ENCODE measurements at regions not wholly inside any gene's neighbourhood (a gene's known extent, or its start where the extent isn't known, plus 50 kb on each side); places are given as distances from the start of the nearest gene placed in this dataset.

DNA sequence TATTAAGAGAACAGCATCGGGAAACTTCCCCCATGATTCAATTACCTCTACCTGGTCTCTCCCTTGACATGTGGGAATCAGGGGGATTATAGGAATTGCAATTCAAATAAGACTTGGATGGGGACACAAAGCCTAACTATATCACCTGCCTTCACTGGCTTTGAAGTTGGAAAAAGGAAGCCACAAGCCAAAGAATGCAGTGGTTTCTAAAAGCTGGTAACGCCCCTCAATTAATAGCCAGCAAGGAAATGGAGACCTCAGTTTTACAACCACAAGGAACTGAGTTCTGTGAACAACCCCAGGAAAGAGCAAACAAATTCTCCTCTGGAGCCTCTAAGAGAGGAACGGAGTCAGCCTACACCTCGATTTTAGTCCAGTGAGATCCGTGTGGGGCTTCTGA lies 244.1 kb downstream of the TFAP2A start:
- H3K4me2 ChIP-seq (ENCODE audit: low read depth, low read length) = no peak overlapping the region
- no peak overlapping the region for H4K91ac ChIP-seq (ENCODE audit: insufficient read depth, low read depth, low read length)
- intact Hi-C loops (cut with micrococcal nuclease) = no loop called here
- H3K79me1 ChIP-seq (ENCODE audit: low read depth in 1 of 2, low read length in 2 of 2) = no peaks in the 10 kb centered on the region
- H3K4ac ChIP-seq (ENCODE audit: low read depth, low read length) = no peak overlapping the region
- no peak for ATAC-seq (ENCODE audit: low read depth)
- H2BK120ac ChIP-seq (ENCODE audit: low read depth, low read length) = no peak overlapping the region
- no CpG with 5 or more reads among the region's 5 CpGs for WGBS, 2 experiments (ENCODE audit: extremely low coverage in 2 of 2, insufficient read length in 1 of 2)
- H3K27ac ChIP-seq (ENCODE audit: insufficient read depth, low read length) = no peak overlapping the region
- H3K36me3 ChIP-seq (ENCODE audit: control insufficient read depth, insufficient read depth, low read length) = no peaks in the 10 kb centered on the region
- no peak overlapping the region for H4K8ac ChIP-seq (ENCODE audit: low read depth in 2 of 2, low read length in 2 of 2)
- H2AFZ ChIP-seq (replicated peaks; ENCODE audit: low read length, poor library complexity) = no peak overlapping the region
- no peak overlapping the region for H2AK9ac ChIP-seq (replicated peaks; ENCODE audit: low read depth, low read length, poor library complexity)
- H3K9me1 ChIP-seq (ENCODE audit: insufficient read depth, low read length) = no peaks in the 10 kb centered on the region
- no peak overlapping the region for H2AK5ac ChIP-seq (ENCODE audit: low read depth, low read length)
- BruUV-seq (replicated peaks) = no TSS peak
- no peak overlapping the region for H3K18ac ChIP-seq (ENCODE audit: low read depth, low read length)
- no peak overlapping the region for H3K4me3 ChIP-seq (ENCODE audit: insufficient read depth, low read depth, low read length)
- no peaks in the 10 kb centered on the region for H3K4me1 ChIP-seq (ENCODE audit: control insufficient read depth, insufficient read depth, low read length)
- H3K9me3 ChIP-seq (ENCODE audit: control insufficient read depth, insufficient read depth, low read length) = peaks cover 3% of the 10 kb centered on the region; the same call in 1 of the 2 replicates
- no peak overlapping the region for H4K5ac ChIP-seq (ENCODE audit: low read depth, low read length)
- H2BK5ac ChIP-seq (ENCODE audit: low read depth, low read length, poor library complexity, severe bottlenecking) = no peak overlapping the region
- H4K20me1 ChIP-seq (ENCODE audit: insufficient read depth, low read length) = no peaks in the 10 kb centered on the region
- no peak overlapping the region for H3K56ac ChIP-seq (ENCODE audit: extremely low read depth, insufficient read depth, low read length)
- H3K9ac ChIP-seq (ENCODE audit: low read depth, low read length) = no peak overlapping the region
- dilution Hi-C loops (cut with HindIII; ENCODE audit: low sequenced_read_pairs, unreplicated experiment) = no loop called here
- in situ Hi-C loops (cut with MboI; ENCODE audit: low sequenced_read_pairs) = no loop called here
- no peaks in the 10 kb centered on the region for H3K27me3 ChIP-seq (ENCODE audit: control insufficient read depth, insufficient read depth, low read length)
- no peak overlapping the region for H2BK20ac ChIP-seq (ENCODE audit: low read depth, low read length)
- POLR2A ChIA-PET (ENCODE audit: unreplicated experiment) = no interaction called here
- H2BK15ac ChIP-seq (ENCODE audit: low read depth, low read length) = no peak overlapping the region
- no peak overlapping the region for H3K23ac ChIP-seq (ENCODE audit: low read depth, low read length)
- no peak for TF ChIP-seq POLR2A (IDR thresholded peaks at IDR 0.05; ENCODE audit: low read depth, low read length)
- TF ChIP-seq FOS (IDR thresholded peaks at IDR 0.05; ENCODE audit: low read depth, low read length) = no peak
- TF ChIP-seq CEBPB (IDR thresholded peaks at IDR 0.05; ENCODE audit: low read depth, low read length) = no peak
- TF ChIP-seq MAZ (IDR thresholded peaks at IDR 0.05; ENCODE audit: borderline replicate concordance, low read depth, low read length) = no peak
- TF ChIP-seq BHLHE40 (IDR thresholded peaks at IDR 0.05; ENCODE audit: low read depth, low read length) = no peak
- no peak for TF ChIP-seq RCOR1 (IDR thresholded peaks at IDR 0.05; ENCODE audit: insufficient replicate concordance, low read length)
- no peak for TF ChIP-seq MAFK (IDR thresholded peaks at IDR 0.05; ENCODE audit: low read depth, low read length)
- CTCF ChIA-PET = no interaction called here
- DNase-seq = no peak
- no peak overlapping the region for H3K14ac ChIP-seq (replicated peaks; ENCODE audit: low read depth, low read length)
